ENCODE measurements at regions not wholly inside any gene's neighbourhood (a gene's known extent, or its start where the extent isn't known, plus 50 kb on each side); places are given as distances from the start of the nearest gene placed in this dataset.

- Histone ChIP-seq H3K27ac (no peak overlapping the region), H3K4me3 (no peak overlapping the region), H3K36me3 (no peaks in the 10 kb centered on the region), H3K27me3 (replicated peaks in 1 of 7) (peaks cover 0 to 4% (median 0%) of the 10 kb centered on the region in 7 donors), H3K4me1 (no peaks in the 10 kb centered on the region), H3K9me3 (peaks cover 0 to 12% (median 0%) of the 10 kb centered on the region in 8 donors)
- DNase-seq = no peak
- intact Hi-C loops (cut with DNase I; ENCODE audit: low total_unique reads) = no loop called here
- 60 to 91% (median 90%) methylated on average over 3 of the region's 3 CpGs for WGBS, 5 donors
- no peak for TF ChIP-seq CTCF (IDR thresholded peaks at IDR 0.05 in 8 of 11, conservative IDR thresholded peaks at IDR 0.05 in 3 of 11)
- TF ChIP-seq POLR2A (IDR thresholded peaks at IDR 0.05) = no peak
- TF ChIP-seq POLR2AphosphoS5 (IDR thresholded peaks at IDR 0.05) = no peak
These were observed 146.3 kb upstream of the PIRT start for GRCh38 chr17:10984220-10984619.

- WGBS, 5 donors = 81 to 84% (median 82%) methylated on average over 4 of the region's 4 CpGs
These were observed 138.5 kb upstream of the PIRT start for GRCh38 chr17:10976401-10976800.

GRCh38 chr17:10968007-10968406, 130.1 kb upstream of the PIRT start:
- H3K27me3 ChIP-seq (replicated peaks in 1 of 7) = no peaks in the 10 kb centered on the region
- no peaks in the 10 kb centered on the region for H3K4me1 ChIP-seq
- DNase-seq = no peak
- no peak for TF ChIP-seq POLR2A (IDR thresholded peaks at IDR 0.05)
- no peak for TF ChIP-seq CTCF (IDR thresholded peaks at IDR 0.05 in 8 of 11, conservative IDR thresholded peaks at IDR 0.05 in 3 of 11)
- TF ChIP-seq POLR2AphosphoS5 (IDR thresholded peaks at IDR 0.05) = no peak
- no peak overlapping the region for H3K4me3 ChIP-seq
- H3K9me3 ChIP-seq = peaks cover 0 to 3% (median 0%) of the 10 kb centered on the region in 8 donors
- H3K27ac ChIP-seq = no peak overlapping the region
- H3K36me3 ChIP-seq = no peaks in the 10 kb centered on the region
- intact Hi-C loops (cut with DNase I; ENCODE audit: low total_unique reads) = no loop called here

More at GRCh38 chr17:10976401-10976800, 138.5 kb upstream of the PIRT start:
- H3K27me3 ChIP-seq (replicated peaks in 1 of 7) = peaks cover 0 to 4% (median 0%) of the 10 kb centered on the region in 7 donors
- DNase-seq = no peak
- no peaks in the 10 kb centered on the region for H3K4me1 ChIP-seq
- no peaks in the 10 kb centered on the region for H3K9me3 ChIP-seq
- no peaks in the 10 kb centered on the region for H3K36me3 ChIP-seq
- H3K4me3 ChIP-seq = no peak overlapping the region
- no peak for TF ChIP-seq POLR2AphosphoS5 (IDR thresholded peaks at IDR 0.05)
- no peak for TF ChIP-seq CTCF (IDR thresholded peaks at IDR 0.05 in 8 of 11, conservative IDR thresholded peaks at IDR 0.05 in 3 of 11)
- no peak for TF ChIP-seq POLR2A (IDR thresholded peaks at IDR 0.05)
- intact Hi-C loops (cut with DNase I; ENCODE audit: low total_unique reads) = no loop called here
- no peak overlapping the region for H3K27ac ChIP-seq

GRCh38 chr17:10956821-10957220, 118.9 kb upstream of the PIRT start:
- H3K36me3 ChIP-seq = no peaks in the 10 kb centered on the region
- no peak for DNase-seq
- intact Hi-C loops (cut with DNase I; ENCODE audit: low total_unique reads) = no loop called here
- TF ChIP-seq POLR2AphosphoS5 (IDR thresholded peaks at IDR 0.05) = no peak
- WGBS, 5 donors = 42 to 51% (median 50%) methylated on average over 1 of the region's 1 CpG
- no peak overlapping the region for H3K27ac ChIP-seq
- no peak overlapping the region for H3K4me3 ChIP-seq
- peaks cover 0 to 23% (median 0%) of the 10 kb centered on the region in 7 donors for H3K27me3 ChIP-seq (replicated peaks in 1 of 7)
- H3K4me1 ChIP-seq = no peaks in the 10 kb centered on the region
- peaks cover 0 to 4% (median 0%) of the 10 kb centered on the region in 8 donors for H3K9me3 ChIP-seq

GRCh38 chr17:10944819-10945218, 106.9 kb upstream of the PIRT start:
- WGBS, 5 donors = 2 to 21% (median 7%) methylated on average over 4 of the region's 4 CpGs
- Histone ChIP-seq H3K27ac (no peak overlapping the region), H3K4me1 (no peaks in the 10 kb centered on the region), H3K36me3 (no peaks in the 10 kb centered on the region), H3K9me3 (peaks cover 0 to 4% (median 0%) of the 10 kb centered on the region in 8 donors), H3K4me3 (no peak overlapping the region), H3K27me3 (replicated peaks in 1 of 7) (peaks cover 0 to 3% (median 0%) of the 10 kb centered on the region in 7 donors)
- intact Hi-C loops (cut with DNase I; ENCODE audit: low total_unique reads) = no loop called here
- no peak for DNase-seq
- TF ChIP-seq POLR2A (IDR thresholded peaks at IDR 0.05) (no peak), POLR2AphosphoS5 (IDR thresholded peaks at IDR 0.05) (no peak), CTCF (IDR thresholded peaks at IDR 0.05 in 8 of 11, conservative IDR thresholded peaks at IDR 0.05 in 3 of 11) (no peak)

Measured in spleen (tissue), 11 donors.